ENCODE measurements at regions not wholly inside any gene's neighbourhood (a gene's known extent, or its start where the extent isn't known, plus 50 kb on each side); places are given as distances from the start of the nearest gene placed in this dataset.

DNA sequence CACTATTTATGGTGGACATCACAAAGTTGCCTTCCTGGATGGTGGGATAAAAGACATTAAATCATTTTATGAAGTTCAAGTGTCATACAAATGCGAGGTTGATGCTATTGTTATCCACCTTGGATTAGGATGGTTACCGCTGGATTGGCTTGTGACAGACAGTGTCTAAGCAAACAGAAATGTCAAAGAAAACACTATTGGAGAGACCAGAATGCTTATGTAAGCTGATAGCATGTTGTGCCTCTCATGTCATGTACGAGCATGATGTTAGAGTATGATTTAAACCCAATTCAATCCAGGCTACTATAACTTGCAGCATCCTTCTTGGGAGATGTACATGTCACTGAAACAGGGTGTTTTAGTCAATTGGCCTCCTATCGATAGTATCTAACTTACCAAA, 178.8 kb upstream of the C9orf72 start:
- DNase-seq: no peak

DNA sequence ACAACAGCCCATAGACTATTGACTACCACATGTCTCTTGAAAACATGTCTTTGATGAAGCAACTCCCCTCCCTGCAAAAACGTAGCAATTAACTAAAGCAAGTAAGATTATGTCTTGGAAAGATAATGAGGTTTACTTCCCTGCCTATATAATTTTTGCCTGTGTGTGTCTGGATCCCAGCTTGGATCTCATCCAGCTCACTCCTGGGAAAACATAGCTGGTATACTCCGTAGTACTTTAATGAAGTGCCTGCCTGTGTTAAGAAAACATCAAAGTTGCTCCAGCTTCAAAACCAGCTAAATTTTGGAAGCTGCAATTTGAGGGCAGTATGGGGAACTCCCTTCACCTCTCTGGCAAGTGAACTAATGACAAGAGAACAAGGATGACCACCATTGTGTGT, 182.6 kb upstream of the C9orf72 start:
- peak; percentile 53 for DNase-seq

DNA sequence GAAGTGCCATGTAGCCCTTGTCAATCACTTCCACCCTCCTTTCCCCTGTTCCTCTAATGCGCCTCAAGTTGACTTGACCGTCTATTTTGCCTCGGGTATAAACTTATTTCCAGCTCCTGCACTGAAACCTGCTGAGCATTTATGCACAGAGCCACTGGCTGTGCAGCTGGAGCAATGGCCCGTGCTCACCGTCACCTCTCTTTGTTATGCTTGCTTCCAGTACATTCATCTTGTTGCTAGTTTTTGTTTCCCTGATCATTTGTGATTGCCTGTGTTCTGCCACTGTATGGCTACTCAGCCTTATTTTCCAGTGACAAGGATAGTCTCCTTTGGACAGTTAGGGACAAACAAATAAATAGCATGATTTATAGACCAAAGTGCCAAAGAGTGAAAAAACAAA, 183.1 kb upstream of the C9orf72 start:
- no peak for DNase-seq

DNA sequence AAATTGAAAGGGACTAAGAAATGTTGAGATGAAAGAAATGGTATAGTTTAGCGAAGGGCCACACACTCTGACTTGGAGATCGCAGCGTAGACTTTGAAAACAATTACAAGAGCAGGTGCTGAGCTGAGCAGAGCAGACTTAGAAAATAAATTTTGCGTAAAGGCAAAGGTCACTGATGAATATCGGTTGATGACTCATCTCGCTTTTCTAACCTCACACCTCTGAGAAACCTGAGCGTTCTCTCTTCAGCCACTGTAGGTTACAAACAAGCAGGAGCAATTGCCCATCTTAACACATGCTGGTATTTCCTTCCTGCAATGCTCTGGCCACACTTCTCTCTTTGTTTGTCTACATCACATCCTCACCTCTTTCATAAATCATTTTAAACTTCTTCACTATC, 190.6 kb upstream of the C9orf72 start:
- DNase-seq: no peak

DNA sequence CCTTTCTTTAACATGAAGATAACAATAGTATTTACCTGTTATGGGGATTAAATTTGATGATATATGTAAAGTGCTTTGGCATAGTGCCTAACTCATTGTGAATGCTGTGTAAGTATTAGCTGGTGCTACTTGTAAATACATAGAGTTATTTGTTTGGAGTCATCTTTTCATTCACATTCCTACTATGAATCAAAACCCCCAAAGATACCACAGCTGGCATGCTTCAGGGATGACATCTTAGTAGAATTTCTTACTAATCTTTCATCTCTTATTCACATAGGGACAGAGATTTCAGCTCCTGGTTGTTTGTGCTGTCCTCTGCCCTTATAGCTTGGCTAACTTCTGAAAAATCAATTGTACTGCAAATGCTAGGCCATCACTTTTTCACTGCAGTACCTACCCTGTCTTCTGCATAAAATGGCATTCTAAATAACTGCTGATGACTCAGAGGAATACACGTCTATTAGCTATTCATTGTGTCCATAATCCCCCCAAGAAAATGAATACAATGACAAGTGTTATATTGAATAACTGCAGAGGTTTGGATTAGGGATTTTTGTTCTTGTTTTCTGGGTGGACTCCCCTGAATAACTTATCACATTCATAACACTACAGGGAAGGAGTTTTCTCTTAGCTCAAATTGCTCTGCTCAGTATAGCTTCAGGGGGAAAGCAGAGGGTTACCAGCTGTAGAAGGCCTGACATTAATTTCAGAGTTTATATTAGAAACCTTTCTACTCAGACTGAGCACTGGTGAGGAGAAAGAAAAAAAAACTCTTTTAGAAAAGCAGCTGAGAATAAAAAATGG, 192.2 kb upstream of the C9orf72 start:
- DNase-seq: no peak

DNA sequence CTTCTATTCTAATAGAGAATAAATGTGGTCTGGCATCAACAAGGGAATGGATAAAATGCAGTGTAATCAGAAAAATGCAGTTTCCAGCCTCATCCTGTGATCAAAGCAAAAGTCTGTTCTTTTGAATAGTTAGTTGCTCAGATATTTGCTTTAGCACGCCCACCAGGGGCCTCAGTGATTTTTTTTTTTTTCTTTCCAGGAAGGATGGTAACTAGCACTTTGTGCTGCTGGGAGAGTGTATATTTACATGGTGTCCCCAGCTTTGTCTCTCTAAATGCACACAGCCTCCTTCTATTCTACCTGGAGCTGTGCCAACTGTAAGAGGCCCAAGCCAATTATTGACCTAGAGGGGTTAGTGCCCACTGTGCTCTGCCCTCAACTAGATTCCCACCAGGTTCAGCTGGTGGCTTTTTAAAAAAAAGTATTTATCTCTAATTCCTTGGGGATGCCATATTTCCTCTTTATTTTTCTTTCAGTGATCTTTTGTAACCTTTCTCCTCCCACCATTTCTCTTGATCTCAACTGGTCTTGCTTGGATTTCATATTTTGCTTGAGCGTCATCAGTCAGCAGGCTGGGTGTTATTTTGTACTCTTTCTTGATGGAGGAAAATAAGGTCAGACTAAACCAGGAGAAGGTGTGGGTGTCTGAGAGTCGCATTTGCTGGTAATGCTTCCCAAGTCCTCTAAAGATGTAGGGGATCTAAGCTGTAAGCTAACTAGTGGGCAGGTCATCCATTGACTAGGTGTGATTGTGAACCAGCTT, 193.0 kb upstream of the C9orf72 start:
- no peak for DNase-seq

DNA sequence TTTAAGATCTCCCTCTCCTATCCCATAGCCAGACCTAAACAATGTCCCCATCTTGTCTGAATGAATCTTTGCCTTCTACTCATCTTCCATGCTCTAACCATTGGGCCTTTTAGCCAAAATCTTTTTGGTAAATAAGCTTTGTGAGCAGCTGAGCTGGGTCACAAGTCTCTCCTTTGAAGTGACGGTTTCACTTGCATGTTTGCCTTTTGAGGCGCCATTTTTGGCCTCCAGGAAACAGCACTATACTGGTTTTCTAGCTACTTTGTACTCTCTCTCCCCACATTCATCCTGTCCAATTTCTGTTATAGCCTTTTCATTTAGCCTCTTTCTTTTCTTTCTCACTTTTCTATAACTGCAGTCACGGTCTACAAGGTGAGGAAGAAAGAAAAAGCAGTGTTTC, 195.5 kb upstream of the C9orf72 start:
- no peak for DNase-seq

DNA sequence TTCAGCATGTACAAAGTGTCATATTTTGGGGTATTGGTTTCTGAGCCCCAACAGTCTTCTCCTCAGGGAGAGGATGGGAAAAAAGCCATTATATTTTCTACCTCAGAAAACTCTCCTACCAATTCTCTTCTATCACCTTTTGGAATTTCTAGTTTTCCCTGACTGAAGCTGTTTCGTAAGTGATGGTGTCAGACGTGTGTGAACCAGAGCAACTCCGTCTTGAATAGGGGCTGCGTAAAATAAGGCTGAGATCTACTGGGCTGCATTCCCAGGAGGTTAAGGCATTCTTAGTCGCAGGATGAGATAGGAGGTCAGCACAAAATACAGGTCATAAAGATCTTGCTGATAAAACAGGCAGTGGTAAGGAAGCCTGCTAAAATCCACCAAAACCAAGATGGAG, 197.3 kb upstream of the C9orf72 start:
- DNase-seq: no peak

DNA sequence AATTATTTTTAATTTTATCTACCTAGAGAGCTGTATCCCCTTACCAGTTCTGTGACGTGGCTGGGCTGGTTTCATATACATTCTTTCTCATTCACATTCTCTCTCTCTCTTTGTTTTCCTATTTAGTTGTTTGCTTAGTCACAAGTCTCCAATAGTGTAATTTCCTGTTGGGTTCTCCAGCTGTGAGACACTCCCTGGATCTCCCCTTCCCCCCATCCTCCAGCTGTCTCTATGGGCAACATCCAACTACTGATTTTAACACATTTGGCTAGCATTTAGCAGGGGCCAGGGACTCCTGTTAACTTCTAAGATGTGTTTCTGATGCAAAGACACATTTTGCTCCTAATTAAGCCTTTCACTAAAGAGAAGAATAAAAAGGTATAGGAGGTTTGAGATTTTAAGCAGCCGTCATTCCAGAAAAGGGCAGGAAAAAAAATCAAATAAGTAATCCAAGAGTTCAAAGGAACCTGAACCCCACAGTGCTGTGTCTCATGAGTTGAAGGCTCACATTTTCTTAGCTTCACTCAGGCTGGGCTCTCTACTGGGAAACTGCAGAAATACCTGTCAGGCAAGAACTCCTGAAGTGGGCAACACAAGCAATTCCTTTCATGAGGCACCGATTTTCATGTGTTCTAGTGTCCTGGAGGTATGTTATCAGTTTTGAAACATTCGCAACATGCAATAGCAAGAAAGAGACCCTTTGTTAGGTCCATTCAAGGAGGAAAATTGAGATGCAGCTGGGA, 198.7 kb upstream of the C9orf72 start:
- peak; percentile 85 for DNase-seq

DNA sequence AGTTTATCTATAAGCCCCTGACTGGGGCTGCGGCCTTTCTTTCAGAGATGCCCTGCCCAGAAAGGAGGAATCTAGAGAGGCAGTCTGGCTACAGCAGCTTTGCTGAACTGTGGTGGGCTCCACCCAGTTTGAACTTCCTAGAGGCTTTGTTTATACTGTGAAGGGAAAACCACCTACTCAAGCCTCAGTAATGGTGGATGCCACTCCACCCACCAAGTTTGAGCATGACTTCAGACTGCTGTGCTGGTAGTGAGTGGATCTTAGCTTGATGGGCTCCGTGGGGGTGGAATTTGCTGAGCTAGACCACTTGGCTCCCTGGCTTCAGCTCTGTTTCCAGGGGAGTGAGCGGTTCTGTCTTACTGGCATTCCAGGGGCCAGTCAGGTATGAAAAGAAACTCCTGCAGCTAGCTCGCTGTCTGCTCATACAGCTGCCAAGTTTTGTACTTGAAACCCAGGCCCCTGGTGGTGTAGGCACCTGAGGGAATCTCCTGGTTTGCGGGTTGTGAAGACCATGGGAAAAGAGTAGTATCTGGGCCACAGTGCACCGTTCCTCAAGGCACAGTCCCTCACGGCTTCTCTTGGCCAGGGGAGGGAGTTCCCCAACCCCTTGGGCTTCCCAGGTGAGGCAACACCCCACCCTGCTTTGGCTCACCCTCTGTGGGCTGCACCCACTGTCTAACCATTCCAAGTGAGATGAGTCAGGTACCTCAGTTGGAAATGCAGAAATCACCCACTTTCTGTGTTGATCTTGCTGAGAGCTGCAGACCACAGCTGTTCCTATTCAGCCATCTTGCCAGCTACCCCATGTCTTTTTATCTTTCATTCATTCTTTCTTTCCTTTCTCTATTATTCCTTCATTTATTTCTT, 211.8 kb upstream of the C9orf72 start:
- no peak for DNase-seq

DNA sequence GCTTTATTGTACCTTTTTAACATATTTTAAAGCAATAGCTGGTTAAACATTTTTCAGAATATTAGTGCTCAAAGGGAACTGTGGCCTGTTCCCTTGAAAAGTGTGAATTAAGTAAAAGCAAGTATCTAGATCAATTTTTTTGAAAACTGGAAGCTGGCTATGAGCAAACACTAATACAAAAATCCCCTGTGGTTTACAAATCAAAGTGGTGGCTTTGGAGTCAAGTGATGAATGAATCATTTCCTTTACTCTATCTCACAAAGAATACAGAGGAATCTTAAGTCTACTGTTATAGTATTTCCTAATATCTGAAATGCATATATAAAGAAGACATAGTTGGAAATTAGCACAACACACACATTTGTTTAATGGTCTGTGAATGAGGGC, 212.4 kb upstream of the C9orf72 start:
- DNase-seq: no peak

DNA sequence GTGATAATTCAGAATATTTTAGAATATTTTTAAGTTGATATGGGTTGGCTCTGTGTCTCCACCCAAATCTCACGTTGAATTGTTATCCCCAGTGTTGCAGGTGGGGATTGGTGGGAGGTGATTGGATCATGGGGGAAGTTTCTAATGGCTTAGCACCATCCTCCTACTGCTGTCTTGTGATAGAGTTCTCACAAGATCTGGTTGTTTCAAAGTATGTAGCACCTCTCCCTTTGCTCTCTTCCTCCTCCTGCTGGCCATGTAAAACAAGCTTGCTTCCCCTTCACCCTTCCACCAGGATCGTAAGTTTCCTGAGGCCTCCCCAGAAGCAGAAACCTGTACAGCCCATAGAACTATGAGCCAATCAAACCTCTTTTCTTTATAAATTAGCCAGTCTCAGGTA, 214.6 kb upstream of the C9orf72 start:
- no peak for DNase-seq

DNA sequence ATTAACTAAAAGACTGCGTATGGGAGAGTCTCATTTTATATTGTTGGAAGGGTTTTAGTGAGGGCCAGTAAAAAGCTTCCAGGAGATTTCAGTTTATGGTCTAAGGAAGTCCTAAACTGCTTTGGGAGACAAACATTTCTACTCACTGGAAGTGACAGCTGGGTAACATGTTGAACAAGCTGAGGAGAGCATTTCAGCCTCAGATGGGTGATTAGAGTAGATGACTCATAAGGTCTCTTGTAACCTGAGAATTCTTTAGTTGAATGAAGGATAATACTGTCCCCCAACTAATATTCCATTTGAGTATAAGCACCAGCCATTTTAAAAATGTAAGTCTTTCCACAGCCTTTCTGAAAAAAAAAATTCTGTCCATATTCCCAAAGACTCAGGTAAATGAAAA, 218.0 kb upstream of the C9orf72 start:
- DNase-seq: no peak

DNA sequence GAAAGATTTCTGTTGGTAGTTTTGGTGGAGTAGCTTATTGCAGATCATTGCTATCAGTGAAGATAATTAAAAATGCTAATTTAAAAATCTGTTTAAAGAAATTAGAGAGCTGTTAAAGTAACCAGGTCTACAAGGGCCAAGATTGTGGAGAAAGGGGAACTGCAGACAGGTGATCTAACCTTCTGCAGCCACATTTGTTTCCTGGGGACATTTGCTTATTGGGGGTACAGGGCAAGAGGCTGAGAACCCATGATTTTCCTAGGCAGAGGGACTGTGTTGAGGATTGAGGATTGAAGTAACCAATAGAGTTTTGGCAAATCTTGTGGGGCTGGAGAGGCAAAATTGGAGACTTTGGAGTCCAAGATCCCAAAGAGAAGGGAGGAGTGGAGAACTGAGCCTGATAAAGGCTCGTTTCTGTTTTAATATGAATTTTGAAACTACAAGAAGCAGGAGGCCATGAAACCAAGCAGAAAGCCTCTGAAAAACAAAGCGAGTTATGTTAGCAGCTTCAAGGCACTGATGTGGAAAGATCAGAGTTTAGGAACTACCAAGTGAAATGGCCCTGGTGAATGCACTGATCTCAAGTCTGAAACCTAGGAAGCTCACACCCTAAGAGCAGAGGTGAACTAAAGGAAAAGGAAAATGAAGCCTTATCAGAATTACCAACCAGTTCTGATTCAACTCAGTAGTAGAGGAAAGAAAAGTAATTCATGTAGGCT, 219.8 kb upstream of the C9orf72 start:
- DNase-seq: no peak

DNA sequence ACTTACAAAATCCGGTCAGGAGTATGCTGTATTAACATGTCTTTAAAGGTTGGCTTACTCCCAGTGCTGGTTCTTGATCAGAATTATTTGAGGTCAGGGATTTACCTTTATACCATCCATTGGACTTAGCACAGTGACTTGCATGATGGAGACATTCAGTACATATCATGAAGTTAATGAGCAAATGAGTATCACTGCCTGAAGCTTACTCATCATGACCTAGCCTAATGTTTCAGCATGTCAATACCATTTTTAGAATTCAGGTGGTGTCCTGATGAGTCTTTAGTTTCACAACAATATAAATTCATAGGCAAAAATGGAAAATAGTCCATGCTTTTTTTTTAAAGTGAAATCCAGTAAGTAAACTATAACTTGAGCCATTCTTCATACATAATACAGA, 226.0 kb upstream of the C9orf72 start:
- no peak for DNase-seq

DNA sequence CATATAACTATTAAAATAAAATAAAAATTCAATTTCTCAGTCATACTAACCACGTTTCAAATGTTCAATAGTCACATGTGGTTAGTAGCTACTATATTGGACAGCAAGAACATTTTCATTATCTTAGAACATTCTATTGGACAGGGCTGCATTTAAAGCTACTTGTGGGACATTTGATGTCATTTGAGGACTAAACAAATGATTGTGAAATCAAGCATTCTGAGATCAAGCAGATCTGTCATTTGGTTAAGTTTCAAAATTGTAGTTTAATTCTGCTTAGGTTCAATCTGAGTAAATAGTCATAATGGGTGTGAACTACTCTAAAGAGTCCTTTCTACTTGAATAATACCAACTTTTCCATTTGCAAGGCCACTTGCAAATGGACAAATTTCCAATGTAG, 226.9 kb upstream of the C9orf72 start:
- DNase-seq: no peak

DNA sequence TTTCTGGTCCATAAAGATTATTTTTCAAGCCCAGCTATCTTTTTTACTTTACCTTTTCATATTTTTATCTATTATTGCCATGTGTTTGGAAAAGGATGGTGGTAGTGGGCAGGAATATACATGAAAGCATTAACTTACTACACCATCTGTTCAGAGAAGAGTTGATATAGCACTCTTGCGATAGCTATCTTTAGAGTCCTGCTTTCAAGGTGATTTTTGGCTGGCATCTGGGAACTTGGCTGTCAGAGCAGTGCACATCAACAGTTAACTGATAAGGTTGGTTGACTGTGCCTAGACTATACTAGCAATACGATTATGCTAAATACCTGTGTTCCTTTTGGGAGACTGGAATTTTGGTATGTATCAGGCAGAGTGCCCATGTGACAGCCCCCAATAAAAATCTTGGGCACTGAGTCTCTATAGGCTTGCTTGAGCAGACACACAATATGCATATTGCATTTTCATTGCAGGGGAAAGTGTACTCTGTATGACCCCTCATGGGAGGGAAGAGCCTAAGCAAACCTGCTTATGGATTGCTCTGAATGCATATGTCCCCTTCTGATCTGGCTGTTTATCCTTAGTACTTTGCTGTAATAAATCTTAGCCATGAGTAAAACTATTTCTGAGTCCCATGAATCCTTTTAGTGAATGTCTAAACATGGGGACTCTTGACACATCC, 227.6 kb upstream of the C9orf72 start:
- DNase-seq: no peak

DNA sequence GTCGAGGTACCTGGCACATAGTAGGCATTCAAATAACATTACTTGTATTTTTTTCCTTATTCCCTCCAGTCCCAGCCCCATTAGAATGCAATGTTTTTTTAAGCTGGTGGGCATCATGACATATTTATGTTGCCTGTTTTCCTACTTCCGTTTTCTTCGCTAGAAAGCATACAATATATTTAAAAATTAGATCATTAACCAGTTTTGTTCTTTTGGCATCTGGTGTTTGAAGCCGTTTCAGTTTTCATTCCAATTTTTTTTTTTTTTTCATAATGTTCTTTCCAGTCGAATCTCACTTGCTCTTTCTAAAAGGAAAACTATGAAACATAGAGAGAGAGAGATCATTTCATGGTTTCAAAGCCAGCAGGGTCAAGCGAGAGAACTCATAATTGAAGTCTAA, 228.3 kb upstream of the C9orf72 start:
- DNase-seq: no peak

DNA sequence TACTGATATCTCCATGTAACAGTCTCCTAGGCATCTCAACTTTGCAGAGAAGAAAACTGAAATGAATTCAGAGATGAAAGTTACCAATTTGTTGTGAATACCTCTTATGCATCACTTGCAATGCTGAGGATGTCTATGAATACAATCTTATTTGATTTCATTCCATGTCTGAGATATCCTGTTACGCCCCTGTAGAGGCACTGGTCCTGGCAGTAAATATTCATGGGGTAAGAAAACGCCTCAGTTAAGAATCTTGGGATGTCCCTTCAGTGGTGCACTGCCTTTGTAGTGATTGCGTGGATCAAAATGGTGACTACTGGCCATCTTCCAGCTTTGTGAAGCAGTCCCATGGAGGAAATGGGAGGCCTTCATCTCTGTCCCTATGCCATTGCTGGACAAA, 229.1 kb upstream of the C9orf72 start:
- DNase-seq: no peak

DNA sequence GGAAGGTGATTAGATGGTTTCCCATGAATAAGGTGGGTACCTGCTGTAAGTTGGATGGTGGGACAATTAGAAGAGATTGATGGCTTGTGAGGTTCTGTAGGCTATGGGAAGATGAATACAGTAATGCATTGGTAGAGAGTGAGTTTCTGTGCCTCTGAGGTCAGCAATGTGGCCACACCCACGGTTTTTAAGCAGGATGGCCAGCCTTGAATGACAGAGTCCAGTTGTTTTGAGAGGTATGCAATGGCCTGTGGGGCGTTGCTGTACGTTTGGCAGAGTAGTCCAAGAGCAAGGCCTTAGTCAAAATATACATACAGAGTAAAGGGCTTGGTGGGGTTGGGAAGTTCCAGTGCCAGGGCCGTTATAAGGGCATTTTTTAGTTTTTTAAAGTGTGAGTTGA, 235.6 kb upstream of the C9orf72 start:
- no peak for DNase-seq

DNA sequence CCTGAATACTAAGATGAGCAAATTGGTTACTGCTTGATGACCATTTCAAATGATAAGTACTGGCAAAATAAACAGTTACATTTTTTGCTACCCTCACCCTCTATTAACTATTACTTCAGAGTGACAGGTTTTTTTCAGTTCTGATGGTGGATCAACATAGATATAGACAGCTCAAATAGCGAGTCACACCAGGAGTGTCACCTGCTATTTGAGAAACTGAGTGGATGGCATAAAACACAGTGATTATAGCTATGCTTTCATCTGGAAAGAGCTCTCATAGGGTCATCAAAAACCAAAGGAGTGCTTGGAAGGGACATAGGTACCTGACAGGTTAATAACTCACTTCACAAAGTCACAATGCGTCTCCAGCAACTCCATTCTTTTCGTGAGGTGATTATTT, 244.5 kb upstream of the C9orf72 start:
- DNase-seq: no peak

DNA sequence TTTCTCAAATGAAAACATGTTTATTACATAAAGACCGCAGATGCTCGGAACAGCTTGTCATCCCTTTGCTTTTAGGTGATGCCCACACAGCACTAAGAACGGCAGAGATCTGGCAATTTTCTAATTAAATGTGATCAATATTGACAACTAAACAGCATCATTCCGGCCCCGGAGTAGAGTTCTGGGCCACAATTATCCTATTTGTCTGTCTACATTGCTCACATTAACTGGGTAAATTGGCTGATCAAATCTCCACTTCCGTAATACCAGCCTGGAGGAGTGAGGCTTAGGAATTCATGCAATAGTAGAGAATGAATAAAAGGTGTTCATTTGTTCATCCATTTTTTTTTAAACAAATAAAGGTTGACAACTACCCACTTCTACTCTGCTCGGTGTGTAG, 245.1 kb upstream of the C9orf72 start:
- DNase-seq: no peak

All from COR-L47 (cell line).